ENCODE measurements at regions not wholly inside any gene's neighbourhood (a gene's known extent, or its start where the extent isn't known, plus 50 kb on each side); places are given as distances from the start of the nearest gene placed in this dataset.
"Not testable (repeated sequence)": the region's sequence is repeated elsewhere in the genome, so short reads cannot be mapped to it uniquely, and the experiment has no call there.

DNA sequence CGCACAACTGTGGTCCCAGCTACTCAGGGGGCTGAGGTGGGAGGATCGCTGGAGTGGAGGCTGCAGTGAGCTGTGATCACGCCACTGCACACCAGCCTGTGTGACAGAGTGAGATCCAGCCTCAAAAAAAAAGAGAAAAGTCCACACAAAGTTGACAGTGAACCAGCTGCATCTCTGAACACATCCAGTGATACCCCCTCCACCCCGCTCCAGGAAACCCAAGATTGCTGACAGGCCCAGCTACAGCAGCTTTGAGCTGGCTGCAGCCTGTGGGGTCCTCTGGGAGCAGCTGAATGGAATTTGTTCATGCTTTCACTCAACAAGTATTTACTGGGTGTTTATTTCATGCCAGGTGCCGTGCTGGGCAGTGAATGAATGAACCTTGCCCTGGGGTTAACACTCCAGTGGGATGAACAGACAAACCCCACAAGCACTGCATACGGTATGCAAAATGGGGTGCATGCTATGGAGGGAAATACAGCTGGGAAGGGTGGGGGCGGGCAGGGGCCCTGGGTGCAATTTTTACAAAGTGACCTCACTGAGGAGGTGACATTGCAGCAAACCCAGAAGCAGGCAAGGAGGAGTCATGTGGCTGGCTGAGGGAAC is 170.9 kb downstream of the GOSR1 start:
- POLR2A ChIA-PET; H3K27ac Mint-ChIP-seq; H3K27ac ChIP-seq (ENCODE audit: low read length in 2 of 2); H3K4me3 ChIP-seq (ENCODE audit: control extremely low read depth in 1 of 5, extremely low read depth in 1 of 5, insufficient read depth in 1 of 5, low read depth in 2 of 5, low read length in 4 of 5); H3K27me3 ChIP-seq (replicated peaks in 1 of 4; ENCODE audit: control extremely low read depth in 1 of 4, control insufficient read depth in 3 of 4, insufficient read depth in 4 of 4, low read length in 3 of 4); H3K9me3 Mint-ChIP-seq (ENCODE audit: insufficient read depth); DNase-seq; H3K36me3 ChIP-seq (replicated peaks in 1 of 2; ENCODE audit: control extremely low read depth in 1 of 2, control insufficient read depth in 1 of 2, extremely low read depth in 1 of 2, insufficient read depth in 2 of 2, low read length in 1 of 2); H3K79me2 ChIP-seq (ENCODE audit: control insufficient read depth, insufficient read depth, low read length); H4K20me1 ChIP-seq (ENCODE audit: control insufficient read depth, insufficient read depth, low read length, poor library complexity, severe bottlenecking); H3K4me1 Mint-ChIP-seq; H2AFZ ChIP-seq (ENCODE audit: insufficient read depth, low read depth, low read length, poor library complexity, severe bottlenecking); H3K4me2 ChIP-seq (replicated peaks; ENCODE audit: low read depth, low read length, poor library complexity, severe bottlenecking); H3K4me1 ChIP-seq (ENCODE audit: control insufficient read depth in 2 of 2, insufficient read depth in 2 of 2, low read length in 2 of 2); intact Hi-C loops (cut with micrococcal nuclease); H3K9me3 ChIP-seq (ENCODE audit: control extremely low read depth in 1 of 3, control insufficient read depth in 2 of 3, insufficient read depth in 1 of 3, low read length in 2 of 3); CTCF ChIA-PET; H3K4me3 Mint-ChIP-seq; H3K27me3 Mint-ChIP-seq; H3K9ac ChIP-seq (ENCODE audit: low read length); ATAC-seq (ENCODE audit: low read depth): not testable (repeated sequence)
- WGBS (ENCODE audit: insufficient coverage), result 92% methylated on average over 4 of the region's 7 CpGs

DNA sequence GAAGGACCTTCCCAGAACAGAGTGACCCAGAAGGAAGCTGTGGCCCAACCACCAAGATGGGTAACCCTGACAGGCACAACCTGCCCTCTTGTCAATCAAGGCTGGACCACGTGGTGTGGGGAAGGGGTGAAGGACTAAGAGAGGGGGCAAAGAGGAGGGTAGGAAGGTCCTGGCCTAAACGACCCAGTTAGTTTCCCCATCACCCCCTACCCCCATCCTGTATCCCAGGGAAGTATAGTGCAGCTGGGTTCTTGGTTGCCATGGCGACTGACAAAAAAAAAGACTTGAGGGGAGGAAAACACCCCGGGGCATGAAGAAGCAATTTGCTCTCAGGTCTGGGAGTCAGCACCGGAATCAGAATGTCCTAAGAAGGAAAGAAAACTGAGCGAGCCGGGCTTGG is 168.7 kb downstream of the GOSR1 start:
- H3K4me2 ChIP-seq (replicated peaks; ENCODE audit: low read depth, low read length, poor library complexity, severe bottlenecking); H3K36me3 ChIP-seq (replicated peaks in 1 of 2; ENCODE audit: control extremely low read depth in 1 of 2, control insufficient read depth in 1 of 2, extremely low read depth in 1 of 2, insufficient read depth in 2 of 2, low read length in 1 of 2); H3K9ac ChIP-seq (ENCODE audit: low read length); intact Hi-C loops (cut with micrococcal nuclease); H3K9me3 ChIP-seq (ENCODE audit: control extremely low read depth in 1 of 3, control insufficient read depth in 2 of 3, insufficient read depth in 1 of 3, low read length in 2 of 3); CTCF ChIA-PET; H3K79me2 ChIP-seq (ENCODE audit: control insufficient read depth, insufficient read depth, low read length); H3K4me1 Mint-ChIP-seq; H3K27me3 Mint-ChIP-seq; H3K4me1 ChIP-seq (ENCODE audit: control insufficient read depth in 2 of 2, insufficient read depth in 2 of 2, low read length in 2 of 2); POLR2A ChIA-PET; H3K9me3 Mint-ChIP-seq (ENCODE audit: insufficient read depth); H3K27me3 ChIP-seq (replicated peaks in 1 of 4; ENCODE audit: control extremely low read depth in 1 of 4, control insufficient read depth in 3 of 4, insufficient read depth in 4 of 4, low read length in 3 of 4); ATAC-seq (ENCODE audit: low read depth); H3K27ac Mint-ChIP-seq; H4K20me1 ChIP-seq (ENCODE audit: control insufficient read depth, insufficient read depth, low read length, poor library complexity, severe bottlenecking); H3K4me3 Mint-ChIP-seq; DNase-seq; H2AFZ ChIP-seq (ENCODE audit: insufficient read depth, low read depth, low read length, poor library complexity, severe bottlenecking); H3K27ac ChIP-seq (ENCODE audit: low read length in 2 of 2); H3K4me3 ChIP-seq (ENCODE audit: control extremely low read depth in 1 of 5, extremely low read depth in 1 of 5, insufficient read depth in 1 of 5, low read depth in 2 of 5, low read length in 4 of 5): not testable (repeated sequence)
- WGBS (ENCODE audit: insufficient coverage), result no CpG with 5 or more reads among the region's 7 CpGs

DNA sequence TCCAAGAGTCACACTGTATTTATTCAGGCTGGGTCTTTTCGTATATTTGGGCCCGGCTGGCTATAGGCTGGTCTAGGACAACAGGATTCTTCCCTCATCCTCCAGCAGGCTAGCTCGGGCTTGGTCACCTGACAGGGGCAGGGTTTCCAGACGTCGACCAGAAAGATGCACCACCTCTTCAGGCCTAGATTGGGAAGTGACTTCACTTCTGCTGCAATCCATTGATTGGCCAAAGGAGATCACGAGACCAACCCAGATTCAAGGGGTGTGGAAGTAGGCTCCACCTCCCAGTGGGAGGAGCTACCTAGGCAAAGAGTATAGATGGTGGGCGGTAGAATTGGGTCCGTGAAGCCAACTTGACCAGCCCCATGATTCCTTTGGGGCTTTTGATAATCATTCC is 167.5 kb downstream of the GOSR1 start:
- CTCF ChIA-PET; H3K4me1 ChIP-seq (ENCODE audit: control insufficient read depth in 2 of 2, insufficient read depth in 2 of 2, low read length in 2 of 2); H3K9ac ChIP-seq (ENCODE audit: low read length); H4K20me1 ChIP-seq (ENCODE audit: control insufficient read depth, insufficient read depth, low read length, poor library complexity, severe bottlenecking); H3K9me3 ChIP-seq (ENCODE audit: control extremely low read depth in 1 of 3, control insufficient read depth in 2 of 3, insufficient read depth in 1 of 3, low read length in 2 of 3); POLR2A ChIA-PET; H3K79me2 ChIP-seq (ENCODE audit: control insufficient read depth, insufficient read depth, low read length); H3K4me2 ChIP-seq (replicated peaks; ENCODE audit: low read depth, low read length, poor library complexity, severe bottlenecking); H3K4me3 Mint-ChIP-seq; H3K4me3 ChIP-seq (ENCODE audit: control extremely low read depth in 1 of 5, extremely low read depth in 1 of 5, insufficient read depth in 1 of 5, low read depth in 2 of 5, low read length in 4 of 5); H3K27ac ChIP-seq (ENCODE audit: low read length in 2 of 2); DNase-seq; H2AFZ ChIP-seq (ENCODE audit: insufficient read depth, low read depth, low read length, poor library complexity, severe bottlenecking); H3K27me3 Mint-ChIP-seq; H3K36me3 ChIP-seq (replicated peaks in 1 of 2; ENCODE audit: control extremely low read depth in 1 of 2, control insufficient read depth in 1 of 2, extremely low read depth in 1 of 2, insufficient read depth in 2 of 2, low read length in 1 of 2); intact Hi-C loops (cut with micrococcal nuclease); H3K27ac Mint-ChIP-seq; H3K27me3 ChIP-seq (replicated peaks in 1 of 4; ENCODE audit: control extremely low read depth in 1 of 4, control insufficient read depth in 3 of 4, insufficient read depth in 4 of 4, low read length in 3 of 4); H3K9me3 Mint-ChIP-seq (ENCODE audit: insufficient read depth); H3K4me1 Mint-ChIP-seq: not testable (repeated sequence)
- ATAC-seq (ENCODE audit: low read depth), result peak; percentile 45
- no CpG with 5 or more reads among the region's 8 CpGs for WGBS (ENCODE audit: insufficient coverage)

DNA sequence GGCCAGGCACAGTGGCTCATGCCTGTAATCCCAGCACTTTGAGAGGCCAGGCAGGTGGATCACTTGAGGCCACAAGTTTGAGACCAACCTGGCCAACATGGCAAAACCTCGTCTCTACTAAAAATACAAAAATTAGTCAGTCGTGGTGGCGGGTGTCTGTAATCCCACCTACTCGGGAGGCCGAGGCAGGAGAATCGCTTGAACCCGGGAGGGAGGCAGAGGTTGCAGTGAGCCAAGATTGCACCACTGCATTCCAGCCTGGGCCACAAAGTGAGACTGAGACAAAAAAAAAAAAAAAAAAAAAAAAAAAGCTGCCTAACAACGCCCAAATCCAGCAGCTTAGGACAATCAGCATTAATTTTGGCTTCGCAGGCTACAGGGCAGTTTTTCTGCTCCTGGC is 167.1 kb downstream of the GOSR1 start:
- H3K79me2 ChIP-seq (ENCODE audit: control insufficient read depth, insufficient read depth, low read length); H3K27me3 Mint-ChIP-seq; H4K20me1 ChIP-seq (ENCODE audit: control insufficient read depth, insufficient read depth, low read length, poor library complexity, severe bottlenecking); H2AFZ ChIP-seq (ENCODE audit: insufficient read depth, low read depth, low read length, poor library complexity, severe bottlenecking); H3K4me1 Mint-ChIP-seq; H3K9me3 Mint-ChIP-seq (ENCODE audit: insufficient read depth); H3K9ac ChIP-seq (ENCODE audit: low read length); H3K27ac ChIP-seq (ENCODE audit: low read length in 2 of 2); H3K4me3 Mint-ChIP-seq; H3K9me3 ChIP-seq (ENCODE audit: control extremely low read depth in 1 of 3, control insufficient read depth in 2 of 3, insufficient read depth in 1 of 3, low read length in 2 of 3); intact Hi-C loops (cut with micrococcal nuclease); H3K36me3 ChIP-seq (replicated peaks in 1 of 2; ENCODE audit: control extremely low read depth in 1 of 2, control insufficient read depth in 1 of 2, extremely low read depth in 1 of 2, insufficient read depth in 2 of 2, low read length in 1 of 2); ATAC-seq (ENCODE audit: low read depth); CTCF ChIA-PET; H3K27me3 ChIP-seq (replicated peaks in 1 of 4; ENCODE audit: control extremely low read depth in 1 of 4, control insufficient read depth in 3 of 4, insufficient read depth in 4 of 4, low read length in 3 of 4); H3K4me3 ChIP-seq (ENCODE audit: control extremely low read depth in 1 of 5, extremely low read depth in 1 of 5, insufficient read depth in 1 of 5, low read depth in 2 of 5, low read length in 4 of 5); H3K27ac Mint-ChIP-seq; H3K4me1 ChIP-seq (ENCODE audit: control insufficient read depth in 2 of 2, insufficient read depth in 2 of 2, low read length in 2 of 2); DNase-seq; H3K4me2 ChIP-seq (replicated peaks; ENCODE audit: low read depth, low read length, poor library complexity, severe bottlenecking); POLR2A ChIA-PET: not testable (repeated sequence)
- 100% methylated on average over 4 of the region's 9 CpGs for WGBS (ENCODE audit: insufficient coverage)
